ENCODE measurements at regions not wholly inside any gene's neighbourhood (a gene's known extent, or its start where the extent isn't known, plus 50 kb on each side); places are given as distances from the start of the nearest gene placed in this dataset.

GRCh38 chr1:239155466-239156091 lies 230.8 kb upstream of the CHRM3 start:
- TF ChIP-seq POLR2A (IDR thresholded peaks at IDR 0.05) (no peak), CTCF (IDR thresholded peaks at IDR 0.05) (no peak)
